Endothelial cell of umbilical vein (primary cell): ENCODE measurements at regions not wholly inside any gene's neighbourhood (a gene's known extent, or its start where the extent isn't known, plus 50 kb on each side); places are given as distances from the start of the nearest gene placed in this dataset.

Experiments
- BruUV-seq: library from RNA; stranded (reverse); fragments of 400-500 nt; replicated peaks from 2 replicates; lab custom pipeline; 2021; lab: Mats Ljungman, UMichigan
- CTCF ChIA-PET: fragments of 300-600, 350-600 bp; sonication (Branson Sonifier 250); formaldehyde crosslinking; loops from one replicate; lab custom pipeline; 2021; ENCODE audit warnings: antibody characterized with exemption, inconsistent platforms; lab: Charles Lee
- POLR2A ChIA-PET: fragments of 300-600, 350-600 bp; sonication (Branson Sonifier 250); formaldehyde crosslinking; loops from one replicate; lab custom pipeline; 2021; ENCODE audit warnings: antibody characterized with exemption, inconsistent platforms; lab: Charles Lee
- DNase-seq: peaks from one replicate; pipeline ENCODE4 v3.0.0-alpha.2; 2011; ENCODE audit warnings: low read depth, low spot score
- FAIRE-seq: peaks from 2 replicates; lab custom pipeline; 2011; peaks lifted over from hg19 to GRCh38; lab: Jason Lieb, UNC
- H2AFZ ChIP-seq: 2 replicates; pipeline ENCODE4 v1.6.0; 2012; ENCODE audit warnings: low read depth, low read length, control low read depth, inconsistent platforms
- H3K27ac ChIP-seq: 2 replicates; pipeline ENCODE4 v1.5.1; 2011; ENCODE audit warnings: low read depth, mild to moderate bottlenecking, control low read depth, low read length, moderate library complexity; ENCODE audit not compliant: insufficient read depth
- H3K27me3 ChIP-seq, 2 experiments: 2 replicates each; pipeline versions ENCODE4 v1.6.0 to v1.6.1; 2011; ENCODE audit warnings: low read length in 2 of 2, mixed read lengths in 1 of 2; ENCODE audit not compliant: control insufficient read depth in 2 of 2, insufficient read depth in 2 of 2
- H3K36me3 ChIP-seq, 2 experiments: 2 replicates in 1 of 2; 3 replicates in 1 of 2; pipeline ENCODE4 v1.5.1; 2011; ENCODE audit warnings: low read length in 2 of 2, mild to moderate bottlenecking in 1 of 2, moderate library complexity in 1 of 2; ENCODE audit not compliant: control insufficient read depth in 2 of 2, insufficient read depth in 2 of 2; ENCODE audit errors: extremely low read depth in 1 of 2
- H3K4me1 ChIP-seq: 3 replicates; pipeline ENCODE4 v1.5.1; 2011; ENCODE audit warnings: mild to moderate bottlenecking, low read length; ENCODE audit not compliant: control insufficient read depth, insufficient read depth; ENCODE audit errors: extremely low read depth
- H3K4me2 ChIP-seq: 2 replicates; pipeline ENCODE4 v1.6.1; 2011; ENCODE audit warnings: low read length, control low read depth, mixed read lengths; ENCODE audit not compliant: insufficient read depth
- H3K4me3 ChIP-seq, 3 experiments: fragments of 200-600 bp in 1 of 3; sonication (generic), shearing (Covaris generic) in 1 of 3; replicated peaks in 1 of 3; 2 replicates each; pipeline ENCODE4 v1.5.1; 2011 to 2016; ENCODE audit warnings: control low read depth in 3 of 3, low read length in 3 of 3, mild to moderate bottlenecking in 2 of 3, inconsistent platforms in 1 of 3, low read depth in 1 of 3, moderate library complexity in 1 of 3; ENCODE audit not compliant: insufficient read depth in 1 of 3
- H3K79me2 ChIP-seq: 2 replicates; pipeline ENCODE4 v1.6.0; 2012; ENCODE audit warnings: low read length, inconsistent platforms; ENCODE audit not compliant: control insufficient read depth, insufficient read depth
- H3K9ac ChIP-seq: replicated peaks from 2 replicates; pipeline ENCODE3; 2011; ENCODE audit warnings: low read length, control low read depth; ENCODE audit not compliant: insufficient read depth; ENCODE audit errors: extremely low read depth
- H3K9me1 ChIP-seq: replicated peaks from 3 replicates; pipeline ENCODE4 v1.6.0; 2011; ENCODE audit warnings: mild to moderate bottlenecking, low read length; ENCODE audit not compliant: control insufficient read depth, insufficient read depth; ENCODE audit errors: extremely low read depth
- H3K9me3 ChIP-seq: replicated peaks from 2 replicates; pipeline ENCODE4 v1.5.1; 2012; ENCODE audit warnings: low read length, inconsistent platforms; ENCODE audit not compliant: control insufficient read depth, insufficient read depth
- H4K20me1 ChIP-seq: replicated peaks from 2 replicates; pipeline ENCODE3; 2011; ENCODE audit warnings: mild to moderate bottlenecking, low read length; ENCODE audit not compliant: control insufficient read depth, insufficient read depth; ENCODE audit errors: extremely low read depth
- EZH2 ChIP-seq: IDR thresholded peaks from 2 replicates; pipeline ENCODE4 v1.6.1; 2012; ENCODE audit warnings: borderline replicate concordance, low read depth, mild to moderate bottlenecking, moderate library complexity, low read length, inconsistent platforms; ENCODE audit not compliant: severe bottlenecking
- FOS ChIP-seq: IDR thresholded peaks from 2 replicates; pipeline ENCODE4 v1.6.1; 2011; ENCODE audit warnings: mild to moderate bottlenecking, low read length, moderate library complexity, borderline replicate concordance; ENCODE audit not compliant: insufficient read depth
- GATA2 ChIP-seq: IDR thresholded peaks from 2 replicates; pipeline ENCODE4 v1.7.0; 2011; ENCODE audit warnings: low read depth, mild to moderate bottlenecking, moderate library complexity, mixed read lengths, low read length; ENCODE audit not compliant: insufficient read length, insufficient read depth
- JUN ChIP-seq: IDR thresholded peaks from 2 replicates; pipeline ENCODE4 v1.6.1; 2011; ENCODE audit warnings: borderline replicate concordance, low read depth; ENCODE audit not compliant: insufficient read length, insufficient read depth
- MYC ChIP-seq: IDR thresholded peaks from one replicate; pipeline ENCODE4 v1.6.1; 2011; ENCODE audit warnings: mild to moderate bottlenecking, low read depth, low read length
- POLR2A ChIP-seq: IDR thresholded peaks from 2 replicates; pipeline ENCODE4 v1.6.1; 2012; ENCODE audit warnings: low read depth, mild to moderate bottlenecking, control low read depth, low read length
- POLR2AphosphoS5 ChIP-seq: IDR thresholded peaks from 2 replicates; pipeline ENCODE4 v1.6.1; 2012; ENCODE audit warnings: low read depth, mild to moderate bottlenecking, control low read depth, low read length, moderate library complexity; ENCODE audit not compliant: insufficient read depth
- dilution Hi-C: fragments of 300-500 bp; cut with MboI; formaldehyde crosslinking; loops from one replicate; pipeline ENCODE4 v1.15.0; 2019; ENCODE audit warnings: low sequenced_read_pairs; ENCODE audit not compliant: extremely low pct_ligation_motif_present
- intact Hi-C: fragments of 100-400 bp; cut with micrococcal nuclease; formaldehyde crosslinking; loops from one replicate; pipeline ENCODE4 v1.10.0; 2022
- TF ChIP-seq, protein P1 (sequence below): IDR thresholded peaks from 2 replicates; pipeline ENCODE4 v1.6.1; 2011; ENCODE audit not compliant: insufficient read depth, insufficient read length
- TF ChIP-seq, protein P2 (sequence below), 2 donors: IDR thresholded peaks; 1 replicate in 1 of 2; 2 replicates in 1 of 2; pipeline ENCODE4 v1.5.1; 2011; ENCODE audit warnings: low read length in 2 of 2, mild to moderate bottlenecking in 2 of 2, moderate library complexity in 2 of 2, control low read depth in 1 of 2, inconsistent platforms in 1 of 2, low read depth in 1 of 2; ENCODE audit not compliant: insufficient read depth in 1 of 2; ENCODE audit errors: extremely low read depth in 1 of 2

- Histone ChIP-seq H3K27me3 (peaks cover 4 to 6% of the 10 kb centered on the region in 2 experiments), H3K9ac (no peak overlapping the region), H3K9me3 (no peaks in the 10 kb centered on the region), H3K79me2 (no peaks in the 10 kb centered on the region), H3K4me3 (no peak overlapping the region), H3K36me3 (no peaks in the 10 kb centered on the region), H3K9me1 (no peaks in the 10 kb centered on the region), H2AFZ (no peak overlapping the region), H3K4me2 (no peak overlapping the region), H4K20me1 (no peaks in the 10 kb centered on the region), H3K27ac (no peak overlapping the region), H3K4me1 (no peaks in the 10 kb centered on the region)
- BruUV-seq: no TSS peak
- ChIA-PET CTCF (interaction anchor here (1.5 to 5.3 kb wide), 3 partner anchors 17 to 19 kb away, joined by 4 to 23 read pairs (median 19); no protein-coding TSS in a partner anchor), POLR2A (no interaction called here)
- no peak for DNase-seq
- TF ChIP-seq FOS: no peak
- TF ChIP-seq, protein P1, sequence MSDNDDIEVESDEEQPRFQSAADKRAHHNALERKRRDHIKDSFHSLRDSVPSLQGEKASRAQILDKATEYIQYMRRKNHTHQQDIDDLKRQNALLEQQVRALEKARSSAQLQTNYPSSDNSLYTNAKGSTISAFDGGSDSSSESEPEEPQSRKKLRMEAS: no peak
- no peak for TF ChIP-seq POLR2AphosphoS5
- TF ChIP-seq POLR2A: no peak
- TF ChIP-seq JUN: no peak
- TF ChIP-seq MYC: no peak
- TF ChIP-seq, protein P2, sequence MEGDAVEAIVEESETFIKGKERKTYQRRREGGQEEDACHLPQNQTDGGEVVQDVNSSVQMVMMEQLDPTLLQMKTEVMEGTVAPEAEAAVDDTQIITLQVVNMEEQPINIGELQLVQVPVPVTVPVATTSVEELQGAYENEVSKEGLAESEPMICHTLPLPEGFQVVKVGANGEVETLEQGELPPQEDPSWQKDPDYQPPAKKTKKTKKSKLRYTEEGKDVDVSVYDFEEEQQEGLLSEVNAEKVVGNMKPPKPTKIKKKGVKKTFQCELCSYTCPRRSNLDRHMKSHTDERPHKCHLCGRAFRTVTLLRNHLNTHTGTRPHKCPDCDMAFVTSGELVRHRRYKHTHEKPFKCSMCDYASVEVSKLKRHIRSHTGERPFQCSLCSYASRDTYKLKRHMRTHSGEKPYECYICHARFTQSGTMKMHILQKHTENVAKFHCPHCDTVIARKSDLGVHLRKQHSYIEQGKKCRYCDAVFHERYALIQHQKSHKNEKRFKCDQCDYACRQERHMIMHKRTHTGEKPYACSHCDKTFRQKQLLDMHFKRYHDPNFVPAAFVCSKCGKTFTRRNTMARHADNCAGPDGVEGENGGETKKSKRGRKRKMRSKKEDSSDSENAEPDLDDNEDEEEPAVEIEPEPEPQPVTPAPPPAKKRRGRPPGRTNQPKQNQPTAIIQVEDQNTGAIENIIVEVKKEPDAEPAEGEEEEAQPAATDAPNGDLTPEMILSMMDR (IDR thresholded peaks at IDR 0.05; ENCODE audit: extremely low read depth in 1 of 2, insufficient read depth in 1 of 2, low read depth in 1 of 2, low read length in 2 of 2): no peak
- TF ChIP-seq GATA2: no peak
- no peak for TF ChIP-seq EZH2
- intact Hi-C loops: no loop called here
- FAIRE-seq: no peak
- dilution Hi-C loops: no loop called here
These were observed 106.0 kb downstream of the RPS29 start for GRCh38 chr14:49480053-49480760.
